ENCODE measurements at regions not wholly inside any gene's neighbourhood (a gene's known extent, or its start where the extent isn't known, plus 50 kb on each side); places are given as distances from the start of the nearest gene placed in this dataset.
"Not testable (repeated sequence)": the region's sequence is repeated elsewhere in the genome, so short reads cannot be mapped to it uniquely, and the experiment has no call there.

DNA sequence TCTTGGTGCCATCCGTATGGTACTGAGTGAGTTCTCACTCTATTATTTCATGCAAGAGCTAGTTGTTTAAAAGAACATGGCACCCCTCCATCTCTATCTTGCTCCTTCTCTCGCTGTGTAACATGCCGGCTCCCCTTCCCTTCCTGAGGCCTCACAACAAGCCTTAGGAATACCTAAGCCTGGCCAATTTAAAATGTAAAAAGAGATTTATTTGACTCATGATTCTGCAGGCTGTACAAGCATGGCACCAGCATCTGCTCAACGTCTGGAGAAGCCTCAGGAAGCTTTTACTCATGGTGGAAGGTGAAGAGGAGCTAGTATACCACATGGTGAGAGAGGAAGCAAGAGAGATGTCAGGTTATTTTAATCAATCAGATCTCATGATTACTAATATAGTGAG, 90.4 kb upstream of the NUDT10 start:
- Histone ChIP-seq H3K9me3 (peaks cover 0 to 69% (median 10%) of the 10 kb centered on the region in 11 donors), H3K4me1 (no peaks in the 10 kb centered on the region), H3K36me3 (no peaks in the 10 kb centered on the region), H3K27me3 (no peaks in the 10 kb centered on the region), H3K4me3 (no peak overlapping the region), H3K27ac (no peak overlapping the region)
- WGBS, 2 donors, result 70 to 73% methylated on average over 4 of the region's 4 CpGs
- intact Hi-C loops (cut with DNase I), result no loop called here
- DNase-seq (no peak), ATAC-seq (no peak)
- TF ChIP-seq, protein P1, sequence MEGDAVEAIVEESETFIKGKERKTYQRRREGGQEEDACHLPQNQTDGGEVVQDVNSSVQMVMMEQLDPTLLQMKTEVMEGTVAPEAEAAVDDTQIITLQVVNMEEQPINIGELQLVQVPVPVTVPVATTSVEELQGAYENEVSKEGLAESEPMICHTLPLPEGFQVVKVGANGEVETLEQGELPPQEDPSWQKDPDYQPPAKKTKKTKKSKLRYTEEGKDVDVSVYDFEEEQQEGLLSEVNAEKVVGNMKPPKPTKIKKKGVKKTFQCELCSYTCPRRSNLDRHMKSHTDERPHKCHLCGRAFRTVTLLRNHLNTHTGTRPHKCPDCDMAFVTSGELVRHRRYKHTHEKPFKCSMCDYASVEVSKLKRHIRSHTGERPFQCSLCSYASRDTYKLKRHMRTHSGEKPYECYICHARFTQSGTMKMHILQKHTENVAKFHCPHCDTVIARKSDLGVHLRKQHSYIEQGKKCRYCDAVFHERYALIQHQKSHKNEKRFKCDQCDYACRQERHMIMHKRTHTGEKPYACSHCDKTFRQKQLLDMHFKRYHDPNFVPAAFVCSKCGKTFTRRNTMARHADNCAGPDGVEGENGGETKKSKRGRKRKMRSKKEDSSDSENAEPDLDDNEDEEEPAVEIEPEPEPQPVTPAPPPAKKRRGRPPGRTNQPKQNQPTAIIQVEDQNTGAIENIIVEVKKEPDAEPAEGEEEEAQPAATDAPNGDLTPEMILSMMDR (IDR thresholded peaks at IDR 0.05), result no peak

DNA sequence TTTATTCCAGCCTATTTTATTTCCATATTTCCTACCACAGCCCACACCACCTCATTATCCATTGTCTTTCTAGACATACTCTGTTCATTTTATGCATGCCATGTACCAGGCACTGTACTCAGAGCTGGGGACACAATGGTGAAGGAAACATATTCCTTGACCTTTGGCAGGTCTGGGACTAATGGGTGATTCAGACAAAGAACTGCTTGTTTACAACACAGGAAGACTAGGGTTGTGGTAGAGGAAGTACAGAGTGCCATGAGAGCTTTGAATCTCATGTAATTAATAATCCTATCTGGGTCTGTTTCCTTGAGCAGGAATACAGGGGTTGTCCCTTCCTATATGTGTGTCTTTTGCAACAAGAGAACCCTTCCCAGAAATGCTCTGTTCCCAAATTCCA, 75.1 kb upstream of the NUDT10 start:
- no peak overlapping the region for H3K27ac ChIP-seq
- no peaks in the 10 kb centered on the region for H3K9me3 ChIP-seq
- no peaks in the 10 kb centered on the region for H3K4me1 ChIP-seq
- TF ChIP-seq, protein P1 (IDR thresholded peaks at IDR 0.05), result no peak
- H3K4me3 ChIP-seq, result no peak overlapping the region
- ATAC-seq, result no peak
- H3K36me3 ChIP-seq, result no peaks in the 10 kb centered on the region
- DNase-seq, result no peak
- H3K27me3 ChIP-seq, result peaks cover 0 to 5% (median 0%) of the 10 kb centered on the region in 7 donors
- intact Hi-C loops (cut with DNase I), result loop anchor here in 1 of 10 donors (10.0 kb wide), 1 partner anchor 63 kb away; no protein-coding TSS in a partner anchor

DNA sequence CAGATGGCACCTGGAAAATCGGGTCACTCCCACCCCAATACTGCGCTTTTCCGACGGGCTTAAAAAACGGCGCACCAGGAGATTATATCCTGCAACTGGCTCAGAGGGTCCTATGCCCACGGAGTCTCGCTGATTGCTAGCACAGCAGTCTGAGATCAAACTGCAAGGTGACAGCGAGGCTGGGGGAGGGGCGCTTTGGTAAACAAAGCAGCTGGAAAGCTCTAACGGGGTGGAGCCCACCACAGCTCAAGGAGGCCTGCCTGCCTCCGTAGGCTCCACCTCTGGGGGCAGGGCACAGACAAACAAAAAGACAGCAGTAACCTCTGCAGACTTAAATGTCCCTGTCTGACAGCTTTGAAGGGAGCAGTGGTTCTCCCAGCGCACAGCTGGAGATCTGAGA, 70.4 kb upstream of the NUDT10 start:
- not testable (repeated sequence) for ATAC-seq, H3K9me3 ChIP-seq

DNA sequence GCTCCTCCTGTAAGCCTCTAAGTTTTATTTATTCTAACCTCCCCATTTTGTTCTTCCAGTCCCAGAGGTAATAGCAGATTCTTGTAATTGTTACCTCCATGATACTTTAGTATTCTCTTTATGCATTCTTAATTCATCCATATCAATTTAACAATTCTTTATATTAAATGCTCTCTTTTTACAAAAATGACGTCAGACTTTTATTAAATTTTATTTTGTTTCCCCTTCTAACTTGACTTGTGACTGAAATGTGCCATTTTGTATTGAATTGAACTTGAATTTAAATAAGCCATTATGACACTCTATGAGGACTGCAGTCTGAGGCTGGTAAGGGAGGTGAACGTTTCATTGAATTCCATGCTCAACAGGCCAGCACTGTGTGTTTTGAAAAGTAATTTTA, 60.0 kb upstream of the NUDT10 start:
- peaks cover 0 to 22% (median 0%) of the 10 kb centered on the region in 7 donors for H3K27me3 ChIP-seq
- intact Hi-C loops (cut with DNase I), result no loop called here
- H3K4me3 ChIP-seq, result no peak overlapping the region
- no peaks in the 10 kb centered on the region for H3K9me3 ChIP-seq
- no peak for ATAC-seq
- no peaks in the 10 kb centered on the region for H3K36me3 ChIP-seq
- H3K27ac ChIP-seq, result no peak overlapping the region
- TF ChIP-seq, protein P1 (IDR thresholded peaks at IDR 0.05), result no peak
- WGBS, 2 donors, result 28 to 80% methylated on average over 2 of the region's 2 CpGs
- no peak for DNase-seq
- H3K4me1 ChIP-seq, result no peaks in the 10 kb centered on the region

More for the DNA sequence above, 70.4 kb upstream of the NUDT10 start:
- WGBS, 2 donors, result 74 to 81% methylated on average over 13 of the region's 13 CpGs
- H3K27me3 ChIP-seq; H3K36me3 ChIP-seq; intact Hi-C loops (cut with DNase I); H3K4me3 ChIP-seq; DNase-seq; H3K4me1 ChIP-seq; H3K27ac ChIP-seq: not testable (repeated sequence)

DNA sequence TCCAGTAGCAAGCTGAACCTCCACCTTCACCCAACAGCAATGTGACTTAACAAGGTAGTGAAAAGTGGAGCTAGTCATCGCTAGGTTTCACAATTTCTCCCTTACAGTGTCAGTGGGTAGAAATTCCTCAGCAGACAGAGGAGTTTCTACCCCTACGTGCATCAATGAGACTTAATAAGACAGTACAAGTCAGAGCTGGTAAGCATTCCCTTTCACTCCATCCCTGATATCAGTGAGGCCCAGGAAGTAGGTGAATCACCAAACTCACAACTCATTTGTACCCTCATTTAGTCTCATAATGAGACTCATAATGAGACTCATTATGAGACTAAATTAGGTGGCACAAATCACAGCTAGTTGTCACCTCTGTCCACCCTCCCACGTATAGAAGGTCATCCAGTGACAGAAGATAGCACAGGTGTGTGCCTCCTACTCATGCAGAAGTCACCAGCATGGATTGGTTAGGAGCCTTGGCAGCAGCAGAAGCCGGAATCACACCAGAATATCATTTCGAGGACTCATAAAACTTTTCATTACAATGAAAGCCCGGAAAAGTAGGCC, 50.8 kb upstream of the NUDT10 start:
- TF ChIP-seq, protein P1 (IDR thresholded peaks at IDR 0.05), result no peak
- Histone ChIP-seq H3K27ac (no peak overlapping the region), H3K4me3 (no peak overlapping the region), H3K27me3 (peaks cover 0 to 14% (median 0%) of the 10 kb centered on the region in 7 donors), H3K9me3 (no peaks in the 10 kb centered on the region), H3K4me1 (no peaks in the 10 kb centered on the region), H3K36me3 (no peaks in the 10 kb centered on the region)
- 70 to 77% methylated on average over 6 of the region's 6 CpGs for WGBS, 2 donors
- no peak for ATAC-seq
- DNase-seq, result no peak
- intact Hi-C loops (cut with DNase I), result no loop called here

Measured in heart right ventricle (tissue), 16 donors.